ENCODE measurements at regions not wholly inside any gene's neighbourhood (a gene's known extent, or its start where the extent isn't known, plus 50 kb on each side); places are given as distances from the start of the nearest gene placed in this dataset.

DNA sequence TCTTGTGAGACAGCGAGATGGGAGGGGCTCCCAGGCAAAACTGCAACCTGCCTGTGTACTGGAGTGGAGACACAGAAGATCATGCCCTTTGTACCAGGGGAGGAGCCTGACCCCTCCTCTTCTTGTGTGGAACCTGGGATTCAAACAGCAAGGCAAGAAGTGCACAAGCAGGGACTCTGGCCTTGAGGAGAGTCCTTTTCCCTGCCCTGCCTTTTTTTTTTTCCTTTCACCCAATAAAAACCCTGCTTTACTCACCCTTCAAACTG lies 251.8 kb upstream of the OPRM1 start:
- TF ChIP-seq, protein P1, sequence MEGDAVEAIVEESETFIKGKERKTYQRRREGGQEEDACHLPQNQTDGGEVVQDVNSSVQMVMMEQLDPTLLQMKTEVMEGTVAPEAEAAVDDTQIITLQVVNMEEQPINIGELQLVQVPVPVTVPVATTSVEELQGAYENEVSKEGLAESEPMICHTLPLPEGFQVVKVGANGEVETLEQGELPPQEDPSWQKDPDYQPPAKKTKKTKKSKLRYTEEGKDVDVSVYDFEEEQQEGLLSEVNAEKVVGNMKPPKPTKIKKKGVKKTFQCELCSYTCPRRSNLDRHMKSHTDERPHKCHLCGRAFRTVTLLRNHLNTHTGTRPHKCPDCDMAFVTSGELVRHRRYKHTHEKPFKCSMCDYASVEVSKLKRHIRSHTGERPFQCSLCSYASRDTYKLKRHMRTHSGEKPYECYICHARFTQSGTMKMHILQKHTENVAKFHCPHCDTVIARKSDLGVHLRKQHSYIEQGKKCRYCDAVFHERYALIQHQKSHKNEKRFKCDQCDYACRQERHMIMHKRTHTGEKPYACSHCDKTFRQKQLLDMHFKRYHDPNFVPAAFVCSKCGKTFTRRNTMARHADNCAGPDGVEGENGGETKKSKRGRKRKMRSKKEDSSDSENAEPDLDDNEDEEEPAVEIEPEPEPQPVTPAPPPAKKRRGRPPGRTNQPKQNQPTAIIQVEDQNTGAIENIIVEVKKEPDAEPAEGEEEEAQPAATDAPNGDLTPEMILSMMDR (IDR thresholded peaks at IDR 0.05): no peak
- Mint-ChIP-seq H3K36me3 (ENCODE audit: low read depth) (no peaks in the 10 kb centered on the region), H3K4me3 (no peak overlapping the region), H3K27me3 (no peaks in the 10 kb centered on the region), H3K27ac (no peak overlapping the region), H3K9me3 (peaks cover 4% of the 10 kb centered on the region), H3K4me1 (no peaks in the 10 kb centered on the region)
- DNase-seq: no peak
- intact Hi-C loops (cut with micrococcal nuclease): no loop called here
- ChIA-PET POLR2A (no interaction called here), CTCF (no interaction called here)
- ATAC-seq (ENCODE audit: low read depth): no peak

DNA sequence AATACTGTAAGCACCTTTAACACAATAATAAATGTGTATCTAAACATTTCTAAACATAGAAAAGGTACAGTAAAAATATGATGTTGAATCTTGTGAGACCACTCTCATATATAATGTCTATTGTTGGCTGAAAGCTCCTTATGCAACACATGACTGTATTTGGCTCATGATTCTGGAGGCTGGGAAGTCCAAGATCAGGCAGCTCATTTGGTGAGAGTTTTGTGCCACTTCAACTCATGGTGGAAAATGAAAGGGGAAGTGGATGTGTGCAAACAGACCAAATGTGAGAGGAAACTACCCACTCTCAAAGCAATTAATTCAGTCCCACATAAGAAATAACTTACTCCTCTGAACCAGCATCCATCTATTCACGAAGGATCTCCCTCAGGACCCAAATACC lies 257.7 kb upstream of the OPRM1 start:
- intact Hi-C loops (cut with micrococcal nuclease): no loop called here
- no peak overlapping the region for H3K4me3 Mint-ChIP-seq
- ATAC-seq (ENCODE audit: low read depth) (no peak), DNase-seq (no peak)
- ChIA-PET CTCF (no interaction called here), POLR2A (no interaction called here)
- H3K27me3 Mint-ChIP-seq: no peaks in the 10 kb centered on the region
- H3K9me3 Mint-ChIP-seq: peaks cover 10% of the 10 kb centered on the region
- H3K27ac Mint-ChIP-seq: no peak overlapping the region
- no peaks in the 10 kb centered on the region for H3K4me1 Mint-ChIP-seq
- H3K36me3 Mint-ChIP-seq (ENCODE audit: low read depth): no peaks in the 10 kb centered on the region
- TF ChIP-seq, protein P1 (IDR thresholded peaks at IDR 0.05): no peak

DNA sequence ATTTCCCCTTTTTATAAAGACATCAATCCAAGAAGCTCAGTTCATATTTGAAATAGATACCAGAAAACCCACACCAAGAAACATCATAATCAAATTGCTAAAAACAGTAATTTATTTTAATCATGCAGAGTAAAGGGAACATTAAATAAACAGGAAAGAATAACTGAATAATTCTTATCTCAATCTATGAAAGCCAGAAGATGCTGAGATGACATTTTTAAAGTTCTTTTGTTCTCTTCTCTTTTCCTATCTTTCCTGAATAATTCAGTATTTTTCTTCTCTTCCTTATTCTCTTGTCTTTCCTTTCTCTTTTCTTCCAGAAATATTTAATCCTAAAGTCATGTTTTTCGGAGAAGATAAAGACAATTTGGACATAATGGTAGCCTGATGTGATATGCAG lies 259.0 kb upstream of the OPRM1 start:
- H3K27ac Mint-ChIP-seq: no peak overlapping the region
- ChIA-PET POLR2A (no interaction called here), CTCF (no interaction called here)
- intact Hi-C loops (cut with micrococcal nuclease): no loop called here
- H3K36me3 Mint-ChIP-seq (ENCODE audit: low read depth): no peaks in the 10 kb centered on the region
- no peak overlapping the region for H3K4me3 Mint-ChIP-seq
- no peak for ATAC-seq (ENCODE audit: low read depth)
- peaks cover 6% of the 10 kb centered on the region for H3K9me3 Mint-ChIP-seq
- no peaks in the 10 kb centered on the region for H3K27me3 Mint-ChIP-seq
- DNase-seq: no peak
- TF ChIP-seq, protein P1 (IDR thresholded peaks at IDR 0.05): no peak
- no peaks in the 10 kb centered on the region for H3K4me1 Mint-ChIP-seq

DNA sequence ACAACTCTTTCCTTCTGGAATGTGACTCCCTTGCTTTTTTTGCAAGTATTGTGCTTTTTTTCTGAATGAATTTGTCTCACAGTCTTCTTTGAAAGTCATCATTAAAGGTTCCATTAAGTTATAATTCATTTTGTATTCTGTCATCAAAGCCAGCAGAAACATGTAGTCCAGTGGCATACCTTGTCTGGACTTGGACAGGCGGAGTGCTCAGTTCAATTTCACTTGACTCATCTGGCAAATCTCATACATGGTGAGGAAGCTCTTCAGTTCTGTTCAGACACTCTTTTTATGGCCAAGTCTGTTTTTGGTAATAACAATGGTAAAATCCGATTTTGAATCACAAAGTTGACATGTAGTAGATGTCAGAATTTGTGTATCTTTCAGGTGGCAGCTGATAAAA lies 260.8 kb upstream of the OPRM1 start:
- intact Hi-C loops (cut with micrococcal nuclease): no loop called here
- ChIA-PET POLR2A (no interaction called here), CTCF (no interaction called here)
- Mint-ChIP-seq H3K27me3 (no peaks in the 10 kb centered on the region), H3K9me3 (peaks cover 9% of the 10 kb centered on the region), H3K4me1 (no peaks in the 10 kb centered on the region), H3K27ac (no peak overlapping the region), H3K4me3 (no peak overlapping the region), H3K36me3 (ENCODE audit: low read depth) (no peaks in the 10 kb centered on the region)
- TF ChIP-seq, protein P1 (IDR thresholded peaks at IDR 0.05): no peak
- DNase-seq: no peak
- no peak for ATAC-seq (ENCODE audit: low read depth)

DNA sequence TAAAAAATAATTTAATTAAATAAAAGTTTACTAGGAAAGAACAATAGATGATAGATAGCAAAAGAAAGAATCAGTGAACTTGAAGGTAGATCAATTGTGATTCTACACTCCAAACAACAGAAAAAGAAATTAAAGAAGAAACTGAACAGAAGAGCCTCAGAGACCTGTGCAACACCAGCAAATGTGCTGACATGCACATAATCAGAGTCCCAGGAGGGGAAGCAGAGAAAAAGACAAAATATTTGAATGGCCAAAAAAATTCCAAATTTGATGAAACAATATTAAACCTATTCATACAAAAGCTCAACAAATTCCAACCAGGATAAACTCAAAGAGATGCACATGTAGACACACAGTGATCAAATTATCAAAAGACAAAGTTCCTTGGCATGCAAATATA lies 267.5 kb upstream of the OPRM1 start:
- no peak for ATAC-seq (ENCODE audit: low read depth)
- no peak for DNase-seq
- Mint-ChIP-seq H3K4me1 (no peaks in the 10 kb centered on the region), H3K27ac (no peak overlapping the region), H3K36me3 (ENCODE audit: low read depth) (no peaks in the 10 kb centered on the region), H3K9me3 (peaks cover 4% of the 10 kb centered on the region), H3K4me3 (no peak overlapping the region), H3K27me3 (no peaks in the 10 kb centered on the region)
- ChIA-PET CTCF (no interaction called here), POLR2A (no interaction called here)
- intact Hi-C loops (cut with micrococcal nuclease): no loop called here
- TF ChIP-seq, protein P1 (IDR thresholded peaks at IDR 0.05): no peak
